IMR-90 (cell line): ENCODE measurements at regions not wholly inside any gene's neighbourhood (a gene's known extent, or its start where the extent isn't known, plus 50 kb on each side); places are given as distances from the start of the nearest gene placed in this dataset.

Source experiments
- ATAC-seq: fragments of 200-7000 bp; cut with Tn5 transposase; 2 replicates; pipeline ENCODE4 v1.9.1; 2020; ENCODE audit warnings: low read depth, mild to moderate bottlenecking, moderate library complexity
- BruUV-seq: library from RNA; stranded (reverse); fragments of 400-500 nt; replicated peaks from 2 replicates; lab custom pipeline; 2021; lab: Mats Ljungman, UMichigan
- CTCF ChIA-PET: fragments of 300-600 bp; formaldehyde crosslinking; extraction: SDS; loops from one replicate; lab custom pipeline; 2021; ENCODE audit warnings: antibody characterized with exemption; lab: Yijun Ruan, JAX
- POLR2A ChIA-PET: fragments of 300-600 bp; sonication (Branson Sonifier 250); formaldehyde crosslinking; loops from one replicate; lab custom pipeline; 2022; ENCODE audit warnings: antibody characterized with exemption; ENCODE audit not compliant: unreplicated experiment; lab: Charles Lee
- DNase-seq: peaks from one replicate; pipeline ENCODE4 v3.0.0; 2013
- H2AFZ ChIP-seq: replicated peaks from 2 replicates; pipeline ENCODE3; 2013; ENCODE audit warnings: low read length, mild to moderate bottlenecking; ENCODE audit not compliant: poor library complexity
- H2AK5ac ChIP-seq: 2 replicates; pipeline ENCODE4 v1.6.1; 2013; ENCODE audit warnings: low read depth, low read length, inconsistent platforms
- H2AK9ac ChIP-seq: replicated peaks from 2 replicates; pipeline ENCODE3; 2013; ENCODE audit warnings: mild to moderate bottlenecking, low read depth, low read length, moderate library complexity; ENCODE audit not compliant: poor library complexity
- H2BK120ac ChIP-seq: 2 replicates; pipeline ENCODE4 v1.6.1; 2013; ENCODE audit warnings: low read depth, low read length, inconsistent platforms
- H2BK15ac ChIP-seq: 3 replicates; pipeline ENCODE4 v1.6.1; 2013; ENCODE audit warnings: low read depth, low read length, inconsistent platforms
- H2BK20ac ChIP-seq: 2 replicates; pipeline ENCODE4 v1.6.1; 2013; ENCODE audit warnings: low read depth, mild to moderate bottlenecking, inconsistent platforms, low read length, moderate library complexity
- H2BK5ac ChIP-seq: 2 replicates; pipeline ENCODE4 v1.6.1; 2013; ENCODE audit warnings: mild to moderate bottlenecking, low read depth, low read length, inconsistent platforms; ENCODE audit not compliant: poor library complexity, severe bottlenecking
- H3K14ac ChIP-seq: replicated peaks from 2 replicates; pipeline ENCODE4 v1.6.1; 2013; ENCODE audit warnings: low read depth, low read length, inconsistent platforms
- H3K18ac ChIP-seq: 2 replicates; pipeline ENCODE4 v1.6.1; 2013; ENCODE audit warnings: low read depth, low read length, control low read depth
- H3K23ac ChIP-seq: 2 replicates; pipeline ENCODE4 v1.6.1; 2013; ENCODE audit warnings: low read depth, low read length, inconsistent platforms
- H3K27ac ChIP-seq: 2 replicates; pipeline ENCODE4 v1.5.1; 2013; ENCODE audit warnings: mild to moderate bottlenecking, control low read depth, low read length; ENCODE audit not compliant: insufficient read depth
- H3K27me3 ChIP-seq: 2 replicates; pipeline ENCODE4 v1.6.1; 2013; ENCODE audit warnings: low read length; ENCODE audit not compliant: control insufficient read depth, insufficient read depth
- H3K36me3 ChIP-seq: 2 replicates; pipeline ENCODE4 v1.6.1; 2013; ENCODE audit warnings: low read length, mixed read lengths; ENCODE audit not compliant: control insufficient read depth, insufficient read depth
- H3K4ac ChIP-seq: 2 replicates; pipeline ENCODE4 v1.6.1; 2013; ENCODE audit warnings: low read depth, low read length, inconsistent platforms
- H3K4me1 ChIP-seq: 2 replicates; pipeline ENCODE4 v1.6.1; 2013; ENCODE audit warnings: low read length, mixed read lengths; ENCODE audit not compliant: control insufficient read depth, insufficient read depth
- H3K4me2 ChIP-seq: 2 replicates; pipeline ENCODE4 v1.6.1; 2013; ENCODE audit warnings: low read depth, mild to moderate bottlenecking, control low read depth, low read length, moderate library complexity
- H3K4me3 ChIP-seq: 2 replicates; pipeline ENCODE4 v1.5.1; 2013; ENCODE audit warnings: low read depth, mild to moderate bottlenecking, control low read depth, low read length, moderate library complexity; ENCODE audit not compliant: insufficient read depth
- H3K56ac ChIP-seq: 2 replicates; pipeline ENCODE4 v1.6.1; 2013; ENCODE audit warnings: low read length, inconsistent platforms; ENCODE audit not compliant: insufficient read depth; ENCODE audit errors: extremely low read depth
- H3K79me1 ChIP-seq, 2 experiments: 2 replicates each; pipeline ENCODE4 v1.6.1; 2013; ENCODE audit warnings: low read length in 2 of 2, inconsistent platforms in 1 of 2, low read depth in 1 of 2
- H3K9ac ChIP-seq: 2 replicates; pipeline ENCODE4 v1.6.1; 2013; ENCODE audit warnings: low read depth, low read length, control low read depth
- H3K9me1 ChIP-seq: 2 replicates; pipeline ENCODE4 v1.6.1; 2013; ENCODE audit warnings: low read length, inconsistent platforms; ENCODE audit not compliant: insufficient read depth
- H3K9me3 ChIP-seq: 2 replicates; pipeline ENCODE4 v1.6.1; 2013; ENCODE audit warnings: low read length; ENCODE audit not compliant: control insufficient read depth, insufficient read depth
- H4K20me1 ChIP-seq: 2 replicates; pipeline ENCODE4 v1.6.1; 2013; ENCODE audit warnings: low read length, inconsistent platforms; ENCODE audit not compliant: insufficient read depth
- H4K5ac ChIP-seq: 2 replicates; pipeline ENCODE4 v1.6.1; 2013; ENCODE audit warnings: mild to moderate bottlenecking, low read depth, low read length, control low read depth
- H4K8ac ChIP-seq, 2 experiments: 2 replicates each; pipeline ENCODE4 v1.6.1; 2013; ENCODE audit warnings: low read depth in 2 of 2, low read length in 2 of 2, control low read depth in 1 of 2, inconsistent platforms in 1 of 2
- H4K91ac ChIP-seq: 2 replicates; pipeline ENCODE4 v1.6.1; 2013; ENCODE audit warnings: low read depth, low read length, inconsistent platforms; ENCODE audit not compliant: insufficient read depth
- BHLHE40 ChIP-seq: fragments of 150-350 bp; IDR thresholded peaks from 2 replicates; pipeline ENCODE4 v1.6.1; 2016; ENCODE audit warnings: mild to moderate bottlenecking, low read depth, low read length
- CEBPB ChIP-seq: IDR thresholded peaks from 2 replicates; pipeline ENCODE4 v1.6.1; 2012; ENCODE audit warnings: low read depth, low read length, improper control_type of control experiment
- CHD1 ChIP-seq: IDR thresholded peaks from 2 replicates; pipeline ENCODE4 v1.6.1; 2012; ENCODE audit warnings: low read depth, low read length, improper control_type of control experiment
- FOS ChIP-seq: fragments of 150-350 bp; IDR thresholded peaks from 2 replicates; pipeline ENCODE4 v1.6.1; 2016; ENCODE audit warnings: low read depth, low read length
- MAFK ChIP-seq: IDR thresholded peaks from 2 replicates; pipeline ENCODE4 v1.6.1; 2012; ENCODE audit warnings: low read depth, low read length, improper control_type of control experiment
- MAZ ChIP-seq: IDR thresholded peaks from 2 replicates; pipeline ENCODE4 v1.6.1; 2012; ENCODE audit warnings: low read depth, mild to moderate bottlenecking, low read length, improper control_type of control experiment, moderate library complexity, borderline replicate concordance
- MXI1 ChIP-seq: IDR thresholded peaks from 2 replicates; pipeline ENCODE4 v1.6.1; 2012; ENCODE audit warnings: low read depth, mild to moderate bottlenecking, low read length, moderate library complexity, borderline replicate concordance
- NFE2L2 ChIP-seq: fragments of 150-350 bp; IDR thresholded peaks from 2 replicates; pipeline ENCODE4 v1.6.1; 2016; ENCODE audit warnings: low read depth, mild to moderate bottlenecking, low read length
- POLR2A ChIP-seq: IDR thresholded peaks from 2 replicates; pipeline ENCODE4 v1.6.1; 2012; ENCODE audit warnings: mild to moderate bottlenecking, low read depth, low read length
- RAD21 ChIP-seq: IDR thresholded peaks from 2 replicates; pipeline ENCODE4 v1.6.1; 2012; ENCODE audit warnings: low read length, improper control_type of control experiment
- RCOR1 ChIP-seq: IDR thresholded peaks from 2 replicates; pipeline ENCODE4 v1.6.1; 2012; ENCODE audit warnings: mild to moderate bottlenecking, low read length, improper control_type of control experiment; ENCODE audit not compliant: insufficient replicate concordance
- RFX5 ChIP-seq: IDR thresholded peaks from 2 replicates; pipeline ENCODE4 v1.8.0; 2012; ENCODE audit warnings: low read depth, mild to moderate bottlenecking, low read length, moderate library complexity
- SMC3 ChIP-seq: fragments of 150-350 bp; IDR thresholded peaks from 2 replicates; pipeline ENCODE4 v1.6.1; 2016; ENCODE audit warnings: low read depth, mild to moderate bottlenecking, antibody characterized with exemption, low read length, moderate library complexity
- dilution Hi-C: fragments of 300-500 bp; cut with HindIII; formaldehyde crosslinking; loops from one replicate; pipeline ENCODE4 v1.14.3; 2018; ENCODE audit warnings: low sequenced_read_pairs; ENCODE audit not compliant: unreplicated experiment
- in situ Hi-C: fragments of 300-500 bp; cut with MboI; formaldehyde crosslinking; loops from 3 replicates; pipeline ENCODE4 v1.14.3; 2019; ENCODE audit warnings: low sequenced_read_pairs, inconsistent platforms, mixed read lengths
- intact Hi-C: fragments of 100-400 bp; cut with micrococcal nuclease; formaldehyde crosslinking; loops from 2 replicates; pipeline ENCODE4 v1.10.0; 2022
- TF ChIP-seq, protein P1 (sequence below): conservative IDR thresholded peaks from 2 replicates; pipeline ENCODE4 v1.5.1; 2012; ENCODE audit warnings: mild to moderate bottlenecking, low read depth, low read length, improper control_type of control experiment
- TF ChIP-seq, protein P2 (sequence below): fragments of 150-350 bp; IDR thresholded peaks from 2 replicates; pipeline ENCODE4 v1.6.1; 2017; ENCODE audit warnings: mild to moderate bottlenecking, antibody characterized with exemption, low read length, low read depth
- TF ChIP-seq, protein P3 (sequence below): fragments of 150-350 bp; IDR thresholded peaks from 2 replicates; pipeline ENCODE4 v1.6.1; 2016; ENCODE audit warnings: low read depth, mild to moderate bottlenecking, low read length, moderate library complexity, borderline replicate concordance

DNA sequence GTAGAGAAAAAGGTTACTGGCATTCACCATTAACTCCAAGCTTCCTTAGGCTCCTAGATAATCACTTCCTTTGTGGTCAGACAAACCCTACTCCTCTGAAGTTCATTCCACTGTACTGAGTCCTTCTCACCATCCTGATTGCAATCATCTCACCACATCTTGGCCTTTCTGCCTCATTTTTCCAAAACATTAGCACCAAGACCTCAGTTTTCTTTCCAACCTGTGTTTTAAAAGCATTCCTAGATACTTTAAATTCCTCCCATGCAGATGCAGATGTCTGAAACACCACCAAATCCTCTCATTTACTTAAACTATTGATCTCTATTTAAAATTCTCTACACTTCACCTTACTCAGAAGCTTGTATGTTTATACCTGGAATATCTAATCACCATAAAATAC, 961.3 kb upstream of the CTNND2 start:
- Histone ChIP-seq H4K5ac (no peak overlapping the region), H3K79me1 (no peaks in the 10 kb centered on the region), H2BK120ac (no peak overlapping the region), H2AFZ (no peak overlapping the region), H2BK15ac (no peak overlapping the region), H3K4me2 (no peak overlapping the region), H2AK5ac (no peak overlapping the region), H3K9me1 (no peaks in the 10 kb centered on the region), H2BK20ac (no peak overlapping the region), H3K4me3 (no peak overlapping the region), H4K91ac (no peak overlapping the region), H3K27me3 (no peaks in the 10 kb centered on the region), H4K8ac (no peak overlapping the region), H4K20me1 (no peaks in the 10 kb centered on the region), H3K9ac (no peak overlapping the region), H3K23ac (no peak overlapping the region), H2AK9ac (no peak overlapping the region), H2BK5ac (no peak overlapping the region), H3K36me3 (no peaks in the 10 kb centered on the region), H3K4ac (no peak overlapping the region), H3K14ac (no peak overlapping the region), H3K18ac (no peak overlapping the region), H3K9me3 (peaks cover 6% of the 10 kb centered on the region; the same call in 1 of the 2 replicates), H3K4me1 (no peaks in the 10 kb centered on the region), H3K27ac (no peak overlapping the region), H3K56ac (no peak overlapping the region)
- DNase-seq (no peak), ATAC-seq (no peak)
- TF ChIP-seq CHD1 (no peak), BHLHE40 (no peak), MXI1 (no peak), RCOR1 (no peak), MAZ (no peak), RAD21 (no peak), CEBPB (no peak), FOS (no peak), RFX5 (no peak), MAFK (no peak), POLR2A (no peak), SMC3 (no peak), NFE2L2 (no peak)
- TF ChIP-seq, protein P1, sequence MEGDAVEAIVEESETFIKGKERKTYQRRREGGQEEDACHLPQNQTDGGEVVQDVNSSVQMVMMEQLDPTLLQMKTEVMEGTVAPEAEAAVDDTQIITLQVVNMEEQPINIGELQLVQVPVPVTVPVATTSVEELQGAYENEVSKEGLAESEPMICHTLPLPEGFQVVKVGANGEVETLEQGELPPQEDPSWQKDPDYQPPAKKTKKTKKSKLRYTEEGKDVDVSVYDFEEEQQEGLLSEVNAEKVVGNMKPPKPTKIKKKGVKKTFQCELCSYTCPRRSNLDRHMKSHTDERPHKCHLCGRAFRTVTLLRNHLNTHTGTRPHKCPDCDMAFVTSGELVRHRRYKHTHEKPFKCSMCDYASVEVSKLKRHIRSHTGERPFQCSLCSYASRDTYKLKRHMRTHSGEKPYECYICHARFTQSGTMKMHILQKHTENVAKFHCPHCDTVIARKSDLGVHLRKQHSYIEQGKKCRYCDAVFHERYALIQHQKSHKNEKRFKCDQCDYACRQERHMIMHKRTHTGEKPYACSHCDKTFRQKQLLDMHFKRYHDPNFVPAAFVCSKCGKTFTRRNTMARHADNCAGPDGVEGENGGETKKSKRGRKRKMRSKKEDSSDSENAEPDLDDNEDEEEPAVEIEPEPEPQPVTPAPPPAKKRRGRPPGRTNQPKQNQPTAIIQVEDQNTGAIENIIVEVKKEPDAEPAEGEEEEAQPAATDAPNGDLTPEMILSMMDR: no peak
- TF ChIP-seq, protein P2, sequence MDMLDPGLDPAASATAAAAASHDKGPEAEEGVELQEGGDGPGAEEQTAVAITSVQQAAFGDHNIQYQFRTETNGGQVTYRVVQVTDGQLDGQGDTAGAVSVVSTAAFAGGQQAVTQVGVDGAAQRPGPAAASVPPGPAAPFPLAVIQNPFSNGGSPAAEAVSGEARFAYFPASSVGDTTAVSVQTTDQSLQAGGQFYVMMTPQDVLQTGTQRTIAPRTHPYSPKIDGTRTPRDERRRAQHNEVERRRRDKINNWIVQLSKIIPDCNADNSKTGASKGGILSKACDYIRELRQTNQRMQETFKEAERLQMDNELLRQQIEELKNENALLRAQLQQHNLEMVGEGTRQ: no peak
- TF ChIP-seq, protein P3, sequence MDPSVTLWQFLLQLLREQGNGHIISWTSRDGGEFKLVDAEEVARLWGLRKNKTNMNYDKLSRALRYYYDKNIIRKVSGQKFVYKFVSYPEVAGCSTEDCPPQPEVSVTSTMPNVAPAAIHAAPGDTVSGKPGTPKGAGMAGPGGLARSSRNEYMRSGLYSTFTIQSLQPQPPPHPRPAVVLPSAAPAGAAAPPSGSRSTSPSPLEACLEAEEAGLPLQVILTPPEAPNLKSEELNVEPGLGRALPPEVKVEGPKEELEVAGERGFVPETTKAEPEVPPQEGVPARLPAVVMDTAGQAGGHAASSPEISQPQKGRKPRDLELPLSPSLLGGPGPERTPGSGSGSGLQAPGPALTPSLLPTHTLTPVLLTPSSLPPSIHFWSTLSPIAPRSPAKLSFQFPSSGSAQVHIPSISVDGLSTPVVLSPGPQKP: no peak
- ChIA-PET CTCF (no interaction called here), POLR2A (no interaction called here)
- in situ Hi-C loops: no loop called here
- BruUV-seq: no TSS peak
- intact Hi-C loops: no loop called here
- dilution Hi-C loops: no loop called here
